ENCODE measurements at regions not wholly inside any gene's neighbourhood (a gene's known extent, or its start where the extent isn't known, plus 50 kb on each side); places are given as distances from the start of the nearest gene placed in this dataset.
"Not testable (repeated sequence)": the region's sequence is repeated elsewhere in the genome, so short reads cannot be mapped to it uniquely, and the experiment has no call there.

- H3K27me3 ChIP-seq (ENCODE audit: control insufficient read depth in 5 of 5, insufficient read depth in 4 of 5, low read length in 5 of 5); H3K9me3 ChIP-seq (ENCODE audit: control insufficient read depth in 5 of 5, low read length in 5 of 5); H3K4me1 ChIP-seq (ENCODE audit: control insufficient read depth in 5 of 5, insufficient read depth in 5 of 5, low read length in 5 of 5); H3K36me3 ChIP-seq (ENCODE audit: control insufficient read depth in 5 of 5, insufficient read depth in 5 of 5, low read length in 5 of 5); H3K4me3 ChIP-seq (ENCODE audit: low read depth in 1 of 5, low read length in 5 of 5); H3K27ac ChIP-seq (ENCODE audit: low read depth, low read length); H3K9ac ChIP-seq (ENCODE audit: low read length in 5 of 5): not testable (repeated sequence)
Measured at GRCh38 chr10:47593129-47593528, 69.7 kb upstream of the AGAP9 start.

GRCh38 chr10:47590956-47591355 is 67.5 kb upstream of the AGAP9 start:
- H3K4me1 ChIP-seq (ENCODE audit: control insufficient read depth in 5 of 5, insufficient read depth in 5 of 5, low read length in 5 of 5); H3K27me3 ChIP-seq (ENCODE audit: control insufficient read depth in 5 of 5, insufficient read depth in 4 of 5, low read length in 5 of 5); H3K9ac ChIP-seq (ENCODE audit: low read length in 5 of 5); H3K4me3 ChIP-seq (ENCODE audit: low read depth in 1 of 5, low read length in 5 of 5); H3K27ac ChIP-seq (ENCODE audit: low read depth, low read length); H3K36me3 ChIP-seq (ENCODE audit: control insufficient read depth in 5 of 5, insufficient read depth in 5 of 5, low read length in 5 of 5); H3K9me3 ChIP-seq (ENCODE audit: control insufficient read depth in 5 of 5, low read length in 5 of 5): not testable (repeated sequence)

GRCh38 chr10:47590534-47590933 is 67.1 kb upstream of the AGAP9 start:
- not testable (repeated sequence) for H3K27me3 ChIP-seq (ENCODE audit: control insufficient read depth in 5 of 5, insufficient read depth in 4 of 5, low read length in 5 of 5); H3K27ac ChIP-seq (ENCODE audit: low read depth, low read length); H3K4me3 ChIP-seq (ENCODE audit: low read depth in 1 of 5, low read length in 5 of 5); H3K36me3 ChIP-seq (ENCODE audit: control insufficient read depth in 5 of 5, insufficient read depth in 5 of 5, low read length in 5 of 5); H3K9me3 ChIP-seq (ENCODE audit: control insufficient read depth in 5 of 5, low read length in 5 of 5); H3K9ac ChIP-seq (ENCODE audit: low read length in 5 of 5); H3K4me1 ChIP-seq (ENCODE audit: control insufficient read depth in 5 of 5, insufficient read depth in 5 of 5, low read length in 5 of 5)

- not testable (repeated sequence) for H3K9me3 ChIP-seq (ENCODE audit: control insufficient read depth in 5 of 5, low read length in 5 of 5); H3K27ac ChIP-seq (ENCODE audit: low read depth, low read length); H3K27me3 ChIP-seq (ENCODE audit: control insufficient read depth in 5 of 5, insufficient read depth in 4 of 5, low read length in 5 of 5); H3K9ac ChIP-seq (ENCODE audit: low read length in 5 of 5); H3K36me3 ChIP-seq (ENCODE audit: control insufficient read depth in 5 of 5, insufficient read depth in 5 of 5, low read length in 5 of 5); H3K4me3 ChIP-seq (ENCODE audit: low read depth in 1 of 5, low read length in 5 of 5); H3K4me1 ChIP-seq (ENCODE audit: control insufficient read depth in 5 of 5, insufficient read depth in 5 of 5, low read length in 5 of 5)
Measured at GRCh38 chr10:47582051-47582450, 58.6 kb upstream of the AGAP9 start.

GRCh38 chr10:47580063-47580462 is 56.6 kb upstream of the AGAP9 start:
- not testable (repeated sequence) for H3K4me1 ChIP-seq (ENCODE audit: control insufficient read depth in 5 of 5, insufficient read depth in 5 of 5, low read length in 5 of 5); H3K36me3 ChIP-seq (ENCODE audit: control insufficient read depth in 5 of 5, insufficient read depth in 5 of 5, low read length in 5 of 5); H3K27ac ChIP-seq (ENCODE audit: low read depth, low read length); H3K9ac ChIP-seq (ENCODE audit: low read length in 5 of 5); H3K27me3 ChIP-seq (ENCODE audit: control insufficient read depth in 5 of 5, insufficient read depth in 4 of 5, low read length in 5 of 5); H3K4me3 ChIP-seq (ENCODE audit: low read depth in 1 of 5, low read length in 5 of 5); H3K9me3 ChIP-seq (ENCODE audit: control insufficient read depth in 5 of 5, low read length in 5 of 5)

- H3K4me3 ChIP-seq (ENCODE audit: low read depth in 1 of 5, low read length in 5 of 5); H3K4me1 ChIP-seq (ENCODE audit: control insufficient read depth in 5 of 5, insufficient read depth in 5 of 5, low read length in 5 of 5); H3K27me3 ChIP-seq (ENCODE audit: control insufficient read depth in 5 of 5, insufficient read depth in 4 of 5, low read length in 5 of 5): not testable (repeated sequence)
Measured at GRCh38 chr10:47578547-47578946, 55.1 kb upstream of the AGAP9 start.

More at GRCh38 chr10:47578547-47578946, 55.1 kb upstream of the AGAP9 start:
- H3K36me3 ChIP-seq (ENCODE audit: control insufficient read depth in 5 of 5, insufficient read depth in 5 of 5, low read length in 5 of 5); H3K27ac ChIP-seq (ENCODE audit: low read depth, low read length); H3K9ac ChIP-seq (ENCODE audit: low read length in 5 of 5); H3K9me3 ChIP-seq (ENCODE audit: control insufficient read depth in 5 of 5, low read length in 5 of 5): not testable (repeated sequence)

Measured in subcutaneous abdominal adipose tissue (tissue), 5 donors.